HepG2 (cell line): ENCODE measurements at regions not wholly inside any gene's neighbourhood (a gene's known extent, or its start where the extent isn't known, plus 50 kb on each side); places are given as distances from the start of the nearest gene placed in this dataset.

ENCODE experiments used
- ATAC-seq: fragments of 200-7000 bp; cut with Tn5 transposase; 3 replicates; pipeline ENCODE4 v1.9.1; 2020; ENCODE audit warnings: mild to moderate bottlenecking, moderate library complexity
- BruUV-seq: library from RNA; stranded (reverse); fragments of 400-500 nt; replicated peaks from 2 replicates; lab custom pipeline; 2021; lab: Mats Ljungman, UMichigan
- CTCF ChIA-PET: fragments of 300-600 bp; formaldehyde crosslinking; extraction: SDS; loops from one replicate; lab custom pipeline; 2021; ENCODE audit warnings: low total read pairs, inconsistent platforms, low intra/inter-chr PET ratio; lab: Yijun Ruan, JAX
- POLR2A ChIA-PET: fragments of 350-600 bp; sonication (Branson Sonifier 250); formaldehyde crosslinking; loops from one replicate; lab custom pipeline; 2020; ENCODE audit warnings: antibody characterized with exemption, inconsistent platforms; lab: Yijun Ruan, JAX
- DNase-seq: peaks from one replicate; pipeline ENCODE4 v3.0.0-alpha.2; 2015; ENCODE audit warnings: low spot score
- FAIRE-seq: peaks from 3 replicates; lab custom pipeline; 2011; peaks lifted over from hg19 to GRCh38; lab: Jason Lieb, UNC
- H2AFZ ChIP-seq: one replicate; pipeline ENCODE4 v1.6.1; 2011; ENCODE audit warnings: low read length, inconsistent platforms
- H3K27ac ChIP-seq: fragments of 300-600 bp; 3 replicates; pipeline ENCODE4 v1.8.0; 2011; ENCODE audit warnings: mixed run types, mild to moderate bottlenecking, mixed read lengths, low read length, inconsistent platforms; ENCODE audit not compliant: insufficient read depth; ENCODE audit errors: extremely low read length
- H3K27me3 ChIP-seq, 2 experiments: fragments of 200-600 bp in 1 of 2; 2 replicates in 1 of 2; 3 replicates in 1 of 2; pipeline versions ENCODE4 v1.6.0 to v1.8.0; 2011; ENCODE audit warnings: low read length in 2 of 2, mild to moderate bottlenecking in 2 of 2, moderate library complexity in 2 of 2, inconsistent platforms in 1 of 2; ENCODE audit not compliant: insufficient read depth in 2 of 2, control insufficient read depth in 1 of 2
- H3K36me3 ChIP-seq, 2 experiments: fragments of 200-600 bp in 1 of 2; replicated peaks in 1 of 2; 2 replicates in 1 of 2; 3 replicates in 1 of 2; pipeline versions ENCODE4 v1.5.1 to v1.8.0; 2011; ENCODE audit warnings: low read length in 2 of 2, inconsistent platforms in 1 of 2; ENCODE audit not compliant: insufficient read depth in 2 of 2, control insufficient read depth in 1 of 2
- H3K4me1 ChIP-seq: 2 replicates; pipeline ENCODE4 v1.5.1; 2012; ENCODE audit warnings: low read length, inconsistent platforms; ENCODE audit not compliant: insufficient read depth
- H3K4me2 ChIP-seq: 2 replicates; pipeline ENCODE4 v1.6.0; 2011; ENCODE audit warnings: low read depth, low read length, inconsistent platforms
- H3K4me3 ChIP-seq, 3 experiments: fragments of 200-600 bp in 1 of 3; sonication (generic), shearing (Covaris generic) in 1 of 3; replicated peaks in 1 of 3; 2 replicates each; pipeline ENCODE4 v1.5.1; 2011 to 2016; ENCODE audit warnings: low read length in 3 of 3, inconsistent platforms in 2 of 3, low read depth in 2 of 3, mild to moderate bottlenecking in 2 of 3, control low read depth in 1 of 3, mixed read lengths in 1 of 3; ENCODE audit not compliant: insufficient read depth in 1 of 3
- H3K79me2 ChIP-seq: one replicate; pipeline ENCODE4 v1.6.1; 2011; ENCODE audit warnings: low read length, inconsistent platforms; ENCODE audit not compliant: insufficient read depth
- H3K9ac ChIP-seq: 2 replicates; pipeline ENCODE4 v1.6.0; 2011; ENCODE audit warnings: mild to moderate bottlenecking, low read depth, low read length, inconsistent platforms; ENCODE audit not compliant: insufficient read depth
- H3K9me3 ChIP-seq: 2 replicates; pipeline ENCODE4 v1.5.1; 2012; ENCODE audit warnings: mild to moderate bottlenecking, low read length
- H4K20me1 ChIP-seq: 2 replicates; pipeline ENCODE4 v1.6.0; 2011; ENCODE audit warnings: inconsistent platforms, mild to moderate bottlenecking, low read length, moderate library complexity; ENCODE audit not compliant: insufficient read depth
- AFF4 ChIP-seq: sonication (generic); formaldehyde crosslinking; IDR thresholded peaks from 2 replicates; pipeline ENCODE4 v1.4.0; 2020; ENCODE audit warnings: missing genetic modification reagents
- NFIC ChIP-seq: IDR thresholded peaks from 2 replicates; pipeline ENCODE4 v1.6.1; 2012; ENCODE audit warnings: mild to moderate bottlenecking, low read length, inconsistent platforms
- XRCC5 ChIP-seq: fragments of 200-400 bp; formaldehyde crosslinking; optimal IDR thresholded peaks from 2 replicates; pipeline ENCODE3; 2017; ENCODE audit warnings: mild to moderate bottlenecking, low read length
- ZFX ChIP-seq: sonication (generic); formaldehyde crosslinking; IDR thresholded peaks from 2 replicates; pipeline ENCODE4 v1.4.0; 2020; ENCODE audit warnings: mild to moderate bottlenecking, low read depth, missing genetic modification reagents, moderate library complexity
- WGBS: methylation state at CpG from one replicate; pipeline ENCODE4 v1.1.6; 2017; ENCODE audit warnings: low lambda C conversion rate; 5-methylcytosine and 5-hydroxymethylcytosine counted together
- in situ Hi-C: cut with HindIII; loops from 2 replicates; pipeline ENCODE4 v1.10.0; 2017; ENCODE audit warnings: low pct_unique_long_range_greater_than_20kb; ENCODE audit not compliant: extremely low pct_ligation_motif_present
- intact Hi-C: fragments of 100-400 bp; cut with micrococcal nuclease; formaldehyde crosslinking; loops from one replicate; pipeline ENCODE4 v1.10.0; 2022; ENCODE audit not compliant: unreplicated experiment

GRCh38 chr3:30350901-30351300 lies 255.5 kb upstream of the TGFBR2 start:
- Histone ChIP-seq H2AFZ (no peak overlapping the region), H3K79me2 (no peaks in the 10 kb centered on the region), H3K27me3 (no peaks in the 10 kb centered on the region), H3K27ac (no peak overlapping the region), H3K36me3 (no peaks in the 10 kb centered on the region), H3K4me1 (peaks cover 86% of the 10 kb centered on the region), H3K4me2 (no peak overlapping the region), H4K20me1 (no peaks in the 10 kb centered on the region), H3K4me3 (no peak overlapping the region), H3K9ac (no peak overlapping the region), H3K9me3 (no peaks in the 10 kb centered on the region)
- intact Hi-C loops (no loop called here), in situ Hi-C loops (no loop called here)
- BruUV-seq, result no TSS peak
- ChIA-PET POLR2A (no interaction called here), CTCF (no interaction called here)
- 96% methylated on average over 2 of the region's 2 CpGs for WGBS
- no peak for DNase-seq
- ATAC-seq, result no peak
- FAIRE-seq, result no peak
- TF ChIP-seq XRCC5, result no peak
- no peak for TF ChIP-seq NFIC
- no peak for TF ChIP-seq ZFX (CRISPR knock-in tag)
- no peak for TF ChIP-seq AFF4 (CRISPR knock-in tag)
